HPDE6-E6E7 (cell line): ENCODE measurements at regions not wholly inside any gene's neighbourhood (a gene's known extent, or its start where the extent isn't known, plus 50 kb on each side); places are given as distances from the start of the nearest gene placed in this dataset.
"Not testable (repeated sequence)": the region's sequence is repeated elsewhere in the genome, so short reads cannot be mapped to it uniquely, and the experiment has no call there.

Source experiments
- DNase-seq: peaks from one replicate; pipeline ENCODE4 v3.0.0; 2011; ENCODE audit warnings: missing footprints; ENCODE audit errors: extremely low spot score

DNA sequence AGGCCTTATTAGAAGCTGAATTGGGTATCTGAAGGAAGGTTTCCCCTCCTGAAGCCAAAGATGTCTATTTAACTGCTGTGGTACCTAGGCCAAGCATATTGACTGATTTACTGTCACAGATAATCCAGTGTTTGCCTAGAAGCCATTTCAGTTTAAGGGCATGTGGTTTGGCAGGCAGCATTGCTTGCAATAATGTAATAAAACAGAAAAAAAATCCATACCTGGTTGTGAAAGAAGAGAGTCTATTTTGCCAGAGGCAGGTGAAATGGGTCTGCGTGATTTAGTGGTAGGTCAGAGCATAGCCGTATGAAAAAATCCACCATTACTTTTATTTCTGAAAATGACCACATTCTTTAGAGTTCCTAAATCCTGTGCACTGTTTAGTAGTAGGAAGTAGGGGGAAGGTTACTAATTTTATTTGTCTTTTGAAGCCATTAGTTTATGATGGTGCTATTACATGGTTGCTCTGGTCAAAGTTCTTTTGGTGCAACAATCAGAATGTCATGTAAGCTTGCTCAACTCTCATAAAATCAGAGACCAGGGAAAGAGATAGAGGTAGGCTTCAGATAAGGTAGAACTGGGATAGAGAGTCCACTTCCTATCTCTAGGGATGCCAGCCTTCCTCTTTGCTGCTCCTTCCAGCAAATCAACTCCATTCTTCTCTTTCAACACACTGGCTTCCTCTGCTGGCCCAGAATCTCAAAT, 343.4 kb downstream of the GPD2 start:
- DNase-seq: no peak

DNA sequence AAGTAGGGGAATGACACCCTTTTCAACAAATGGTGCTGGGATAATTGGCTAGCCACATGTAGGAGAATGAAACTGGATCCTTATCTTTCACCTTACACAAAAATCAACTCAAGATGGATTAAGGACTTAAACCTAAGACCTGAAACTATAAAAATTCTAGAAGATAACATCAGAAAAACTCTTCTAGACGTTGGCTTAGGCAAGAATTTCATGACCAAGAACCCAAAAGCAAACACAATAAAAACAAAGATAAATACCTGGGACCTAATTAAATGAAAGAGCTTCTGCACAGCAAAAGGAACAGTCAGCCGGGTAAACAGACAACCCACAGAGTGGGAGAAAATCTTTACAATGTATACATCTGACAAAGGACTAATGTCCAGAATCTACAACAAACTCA, 345.5 kb downstream of the GPD2 start:
- DNase-seq: not testable (repeated sequence)

- DNase-seq: no peak
Measured at GRCh38 chr2:156784020-156784701, 348.0 kb downstream of the GPD2 start.

DNA sequence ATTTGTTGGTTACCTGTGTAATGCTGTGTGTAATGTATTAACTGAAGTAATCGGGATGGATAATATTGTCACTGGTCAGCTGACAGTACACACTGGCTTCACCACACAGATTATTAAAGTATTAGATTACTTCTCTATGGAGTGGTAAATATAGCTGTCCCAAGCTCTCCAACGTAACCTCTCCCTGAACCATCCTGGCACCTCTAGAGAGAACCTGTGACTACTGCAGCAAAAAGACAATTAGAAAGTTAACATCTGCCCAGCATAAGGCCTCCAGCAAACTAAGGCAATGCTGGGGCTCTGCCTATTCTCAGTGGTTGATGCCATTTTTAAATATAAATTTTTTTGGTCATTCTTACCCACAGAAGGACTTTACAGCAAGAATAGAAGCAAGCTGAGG, 351.3 kb downstream of the GPD2 start:
- DNase-seq: no peak

- no peak for DNase-seq
Measured at GRCh38 chr2:156790343-156791037, 354.3 kb downstream of the GPD2 start.

- DNase-seq: no peak
Measured at GRCh38 chr2:156792242-156792840, 356.2 kb downstream of the GPD2 start.

GRCh38 chr2:156797832-156798231, 361.7 kb downstream of the GPD2 start:
- DNase-seq: no peak

DNA sequence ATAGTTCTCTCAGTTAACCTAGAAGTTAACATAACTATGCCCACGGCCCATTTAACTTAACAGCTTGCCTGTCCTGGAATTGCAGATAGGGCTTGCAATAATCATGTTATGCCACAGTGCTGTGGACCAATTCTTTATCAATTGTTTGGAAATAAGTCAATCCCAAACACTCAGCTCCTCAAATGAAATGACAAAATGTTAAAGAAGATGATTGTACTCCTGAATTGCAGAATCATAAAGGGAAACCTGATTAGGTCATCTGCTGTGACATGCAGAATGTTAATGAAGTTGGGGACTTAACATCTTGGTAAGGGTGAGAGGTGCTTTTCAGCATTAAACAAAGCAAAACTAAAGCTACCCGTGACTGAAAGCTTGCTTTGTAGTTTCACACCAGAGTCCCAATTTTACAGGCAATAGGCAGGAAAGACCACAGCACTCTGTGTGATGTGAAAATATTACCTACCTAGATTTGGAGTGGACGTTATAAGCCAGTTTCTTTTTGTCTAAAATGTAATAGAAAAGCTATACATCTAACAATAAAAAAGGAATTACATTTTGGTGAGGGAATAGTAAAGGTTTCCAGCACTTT, 364.0 kb downstream of the GPD2 start:
- DNase-seq: no peak

- DNase-seq: no peak
Measured at GRCh38 chr2:156800781-156801361, 364.7 kb downstream of the GPD2 start.

DNA sequence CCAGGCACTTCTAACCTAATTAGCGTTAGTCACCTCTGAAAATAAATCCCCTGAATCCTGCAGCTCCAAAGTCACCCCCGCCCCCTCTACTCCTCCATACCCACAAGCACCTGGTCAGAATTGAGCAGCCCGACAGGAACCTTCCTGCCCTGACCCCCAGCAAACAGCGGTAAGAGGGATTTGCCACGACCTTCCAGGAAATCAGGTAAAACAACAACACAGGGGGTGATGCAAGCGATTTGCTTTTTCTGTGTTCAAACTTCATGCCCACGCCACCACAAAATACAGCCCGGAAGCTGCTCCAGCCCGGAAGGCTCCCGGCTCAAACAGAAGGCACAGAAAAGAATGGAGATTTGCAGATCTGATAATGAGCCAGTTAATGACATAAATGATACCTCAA, 367.1 kb downstream of the GPD2 start:
- no peak for DNase-seq

DNA sequence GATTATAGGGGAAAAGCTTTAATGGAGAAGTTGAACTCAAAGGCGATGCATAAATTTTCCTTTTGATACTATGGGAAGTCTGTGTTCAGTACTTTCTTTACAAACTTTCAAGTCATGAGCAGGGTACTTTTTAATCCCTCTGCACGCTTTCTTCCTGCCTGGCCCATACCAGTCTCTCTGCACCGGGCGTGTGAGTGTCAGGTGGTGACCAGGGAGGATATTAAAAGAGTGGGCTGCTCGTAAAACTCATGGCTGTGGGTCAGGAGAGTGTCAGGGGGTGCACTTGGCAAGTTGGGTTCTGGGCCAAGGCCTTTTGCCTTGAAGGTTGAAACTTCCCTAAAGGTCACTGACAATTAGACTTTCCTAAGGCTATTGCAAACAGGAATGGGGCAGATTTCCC, 367.8 kb downstream of the GPD2 start:
- DNase-seq: no peak

- DNase-seq: no peak
Measured at GRCh38 chr2:156810094-156810493, 373.9 kb downstream of the GPD2 start.

DNA sequence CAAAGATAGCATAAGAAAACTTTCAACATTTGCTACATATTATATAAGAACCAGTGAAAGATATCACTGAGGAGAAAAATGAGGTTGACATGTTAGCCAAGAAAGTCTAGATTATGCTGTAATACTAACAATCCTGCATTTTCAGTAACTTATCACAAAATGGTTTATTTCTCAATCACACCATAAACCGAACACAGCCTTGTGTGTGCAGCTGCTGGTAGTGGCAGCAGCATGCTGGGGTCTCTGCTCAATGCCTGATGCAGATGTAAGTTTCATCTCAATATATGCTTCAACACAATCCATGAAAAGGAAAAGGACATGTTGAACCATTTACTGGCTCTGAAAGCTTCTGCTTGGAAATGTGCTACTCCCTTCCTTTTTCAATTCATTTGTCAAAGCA, 376.3 kb downstream of the GPD2 start:
- DNase-seq: no peak

GRCh38 chr2:156817430-156817829, 381.3 kb downstream of the GPD2 start:
- DNase-seq: no peak

DNA sequence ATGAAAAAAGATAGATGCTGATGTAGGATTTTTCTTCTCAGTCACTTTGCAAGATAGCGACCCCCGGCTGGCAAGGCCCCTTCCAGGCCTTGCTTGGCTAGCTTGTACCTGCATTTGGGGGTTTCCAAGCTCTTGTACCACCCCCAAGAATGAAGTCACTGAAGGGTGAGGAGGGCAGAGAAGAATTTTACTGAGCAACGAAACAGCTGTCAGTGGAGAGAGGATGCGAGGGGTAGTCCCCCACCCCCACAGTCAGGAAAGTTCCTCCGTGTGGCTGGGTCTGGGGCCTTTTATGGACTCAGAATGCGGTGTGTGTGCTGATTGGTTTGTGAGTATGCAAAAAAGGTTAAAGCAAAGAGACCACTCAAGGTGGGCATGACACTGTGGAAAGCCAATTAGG, 382.0 kb downstream of the GPD2 start:
- DNase-seq: no peak

DNA sequence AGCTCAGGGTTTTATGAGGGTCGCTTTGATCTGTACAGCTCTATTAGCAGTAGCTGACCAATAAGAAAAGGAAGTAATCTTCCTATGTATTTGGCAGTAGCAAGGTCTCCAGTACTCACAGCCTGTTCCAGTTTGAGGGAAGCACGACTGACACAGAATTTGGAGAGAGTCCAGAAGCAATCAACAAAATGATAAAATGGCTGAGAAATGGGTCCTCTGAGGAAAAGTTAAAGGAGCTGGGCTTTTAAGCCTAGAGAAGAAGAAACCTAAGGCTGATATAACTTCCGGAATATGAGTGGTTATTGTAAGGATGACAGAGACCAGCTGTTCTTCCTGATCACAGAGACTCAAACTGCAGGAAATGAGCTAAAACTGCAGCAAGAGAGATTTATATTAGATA, 382.8 kb downstream of the GPD2 start:
- no peak for DNase-seq

DNA sequence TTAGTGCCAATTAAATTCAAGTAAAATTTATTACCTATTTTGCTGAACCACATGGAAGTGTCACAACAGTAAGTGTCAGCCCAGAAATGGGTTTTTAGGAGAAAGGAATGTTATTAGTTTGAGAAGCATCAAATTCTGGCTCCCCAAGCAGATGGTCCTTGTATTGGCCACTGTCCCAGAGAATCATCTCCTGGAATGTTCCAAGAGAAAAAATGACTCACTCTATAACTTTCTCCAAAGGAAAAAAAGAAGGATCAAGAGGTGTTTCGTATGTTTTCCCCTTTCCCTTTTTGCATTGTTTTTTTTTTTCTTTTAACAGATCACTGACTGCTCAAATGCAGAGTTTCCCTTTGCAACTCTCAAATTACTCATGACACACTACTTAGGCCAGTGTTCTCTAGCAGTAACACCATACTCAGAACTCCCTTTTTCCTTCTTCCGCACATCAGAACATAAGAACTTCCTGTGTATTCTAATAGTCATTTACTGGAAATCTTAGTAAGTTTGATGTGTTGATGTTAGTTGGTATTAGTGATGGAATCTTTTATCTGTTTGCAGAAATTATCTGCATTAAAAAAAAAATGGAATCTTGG, 390.3 kb downstream of the GPD2 start:
- no peak for DNase-seq

DNA sequence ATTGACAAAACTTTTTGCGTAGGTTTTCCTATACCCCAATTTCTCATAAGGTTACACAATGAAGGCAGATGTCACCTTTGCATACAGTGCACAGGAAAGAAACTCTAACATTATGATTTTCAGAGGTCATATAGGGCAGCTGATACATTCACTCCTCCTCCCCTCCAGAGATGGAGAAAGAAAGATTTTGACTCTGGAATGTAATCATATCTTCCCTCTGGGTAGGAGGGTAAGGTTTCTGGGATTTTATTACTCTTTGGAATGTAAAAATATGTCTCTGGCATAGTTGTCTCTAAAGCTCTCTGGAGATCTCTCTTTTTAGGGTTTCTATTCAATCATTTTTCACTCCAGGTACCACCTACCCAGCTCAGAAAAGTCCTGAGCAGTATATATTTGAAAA, 398.3 kb downstream of the GPD2 start:
- DNase-seq: no peak

GRCh38 chr2:156837635-156838370, 401.6 kb downstream of the GPD2 start:
- no peak for DNase-seq

DNA sequence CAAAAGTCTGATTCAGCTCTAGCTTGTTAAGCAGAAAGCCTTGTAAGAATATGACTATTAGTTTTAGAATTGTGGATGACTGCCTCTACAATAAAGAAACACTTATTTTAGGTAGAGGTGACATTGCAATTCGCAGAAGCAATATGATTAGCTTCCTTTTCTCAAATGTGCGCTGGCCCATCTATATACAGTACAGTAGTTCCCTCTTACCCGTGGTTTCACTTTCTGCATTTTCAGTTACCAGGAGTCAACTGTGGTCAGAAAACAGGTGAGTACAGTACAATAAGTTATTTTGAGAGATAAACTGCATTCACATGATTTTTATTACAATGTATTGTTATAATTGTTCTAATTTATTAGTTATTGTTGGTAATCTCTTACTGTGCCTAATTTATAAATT, 405.1 kb downstream of the GPD2 start:
- DNase-seq: no peak
